ENCODE measurements at regions not wholly inside any gene's neighbourhood (a gene's known extent, or its start where the extent isn't known, plus 50 kb on each side); places are given as distances from the start of the nearest gene placed in this dataset.
"Not testable (repeated sequence)": the region's sequence is repeated elsewhere in the genome, so short reads cannot be mapped to it uniquely, and the experiment has no call there.

GRCh38 chr15:72847806-72848205 is 64.2 kb upstream of the ADPGK start:
- H3K36me3 ChIP-seq, result no peaks in the 10 kb centered on the region
- intact Hi-C loops (cut with micrococcal nuclease), result no loop called here

GRCh38 chr15:72847033-72847432 is 63.5 kb upstream of the ADPGK start:
- no peak for TF ChIP-seq CTCF (IDR thresholded peaks at IDR 0.05; ENCODE audit: borderline replicate concordance)
- no peak for DNase-seq
- no peaks in the 10 kb centered on the region for H3K9me3 ChIP-seq (replicated peaks)

More at GRCh38 chr15:72847806-72848205, 64.2 kb upstream of the ADPGK start:
- no peak overlapping the region for H3K27ac ChIP-seq (replicated peaks)
- TF ChIP-seq CTCF (IDR thresholded peaks at IDR 0.05; ENCODE audit: borderline replicate concordance), result no peak
- H3K9me3 ChIP-seq (replicated peaks), result no peaks in the 10 kb centered on the region
- no peak for DNase-seq
- no peaks in the 10 kb centered on the region for H3K4me1 ChIP-seq
- H3K4me3 ChIP-seq, result no peak overlapping the region
- peaks cover 66% of the 10 kb centered on the region for H3K27me3 ChIP-seq (ENCODE audit: low read depth)

GRCh38 chr15:72845981-72846383 is 62.4 kb upstream of the ADPGK start:
- intact Hi-C loops (cut with micrococcal nuclease), result no loop called here
- Histone ChIP-seq H3K4me3 (no peak overlapping the region), H3K27ac (replicated peaks) (no peak overlapping the region), H3K36me3 (no peaks in the 10 kb centered on the region), H3K4me1 (no peaks in the 10 kb centered on the region), H3K9me3 (replicated peaks) (no peaks in the 10 kb centered on the region), H3K27me3 (ENCODE audit: low read depth) (peaks cover 59% of the 10 kb centered on the region)
- TF ChIP-seq CTCF (IDR thresholded peaks at IDR 0.05; ENCODE audit: borderline replicate concordance), result no peak
- no peak for DNase-seq

More at GRCh38 chr15:72847033-72847432, 63.5 kb upstream of the ADPGK start:
- H3K36me3 ChIP-seq, result no peaks in the 10 kb centered on the region
- no peak overlapping the region for H3K4me3 ChIP-seq
- intact Hi-C loops (cut with micrococcal nuclease), result no loop called here
- peaks cover 70% of the 10 kb centered on the region for H3K27me3 ChIP-seq (ENCODE audit: low read depth)
- H3K27ac ChIP-seq (replicated peaks), result no peak overlapping the region
- no peaks in the 10 kb centered on the region for H3K4me1 ChIP-seq

GRCh38 chr15:72844067-72844466 is 60.5 kb upstream of the ADPGK start:
- intact Hi-C loops (cut with micrococcal nuclease), result no loop called here
- no peak overlapping the region for H3K27ac ChIP-seq (replicated peaks)
- TF ChIP-seq CTCF (IDR thresholded peaks at IDR 0.05; ENCODE audit: borderline replicate concordance), result no peak

GRCh38 chr15:72843340-72843739 is 59.8 kb upstream of the ADPGK start:
- intact Hi-C loops (cut with micrococcal nuclease); H3K4me1 ChIP-seq; H3K27ac ChIP-seq (replicated peaks); H3K4me3 ChIP-seq; DNase-seq; H3K36me3 ChIP-seq; H3K9me3 ChIP-seq (replicated peaks): not testable (repeated sequence)
- H3K27me3 ChIP-seq (ENCODE audit: low read depth), result peaks cover 33% of the 10 kb centered on the region

More at GRCh38 chr15:72844067-72844466, 60.5 kb upstream of the ADPGK start:
- no peaks in the 10 kb centered on the region for H3K9me3 ChIP-seq (replicated peaks)
- H3K4me1 ChIP-seq, result no peaks in the 10 kb centered on the region
- no peak overlapping the region for H3K4me3 ChIP-seq
- H3K36me3 ChIP-seq, result no peaks in the 10 kb centered on the region
- peaks cover 40% of the 10 kb centered on the region for H3K27me3 ChIP-seq (ENCODE audit: low read depth)
- DNase-seq, result no peak

- intact Hi-C loops (cut with micrococcal nuclease), result no loop called here
- peaks cover 29% of the 10 kb centered on the region for H3K27me3 ChIP-seq (ENCODE audit: low read depth)
- no peaks in the 10 kb centered on the region for H3K4me1 ChIP-seq
- H3K4me3 ChIP-seq, result no peak overlapping the region
- TF ChIP-seq CTCF (IDR thresholded peaks at IDR 0.05; ENCODE audit: borderline replicate concordance), result no peak
- H3K27ac ChIP-seq (replicated peaks), result no peak overlapping the region
- no peaks in the 10 kb centered on the region for H3K9me3 ChIP-seq (replicated peaks)
- DNase-seq, result no peak
- no peaks in the 10 kb centered on the region for H3K36me3 ChIP-seq
Observed at GRCh38 chr15:72840114-72840513, 56.6 kb upstream of the ADPGK start.
